ENCODE measurements at regions not wholly inside any gene's neighbourhood (a gene's known extent, or its start where the extent isn't known, plus 50 kb on each side); places are given as distances from the start of the nearest gene placed in this dataset.

GRCh38 chr12:102746963-102747362 lies 170.1 kb downstream of the PAH start:
- no peaks in the 10 kb centered on the region for H3K9me3 Mint-ChIP-seq
- H3K4me3 Mint-ChIP-seq, result no peak overlapping the region
- H3K27me3 Mint-ChIP-seq (ENCODE audit: insufficient read depth), result peaks cover 2% of the 10 kb centered on the region; the same call in 1 of the 2 replicates
- TF ChIP-seq CTCF (IDR thresholded peaks at IDR 0.05), result no peak
- H3K27ac Mint-ChIP-seq, result no peak overlapping the region
- H3K36me3 Mint-ChIP-seq (ENCODE audit: low read depth), result no peaks in the 10 kb centered on the region
- H3K4me1 Mint-ChIP-seq (ENCODE audit: low read depth), result no peaks in the 10 kb centered on the region
- DNase-seq, result no peak

DNA sequence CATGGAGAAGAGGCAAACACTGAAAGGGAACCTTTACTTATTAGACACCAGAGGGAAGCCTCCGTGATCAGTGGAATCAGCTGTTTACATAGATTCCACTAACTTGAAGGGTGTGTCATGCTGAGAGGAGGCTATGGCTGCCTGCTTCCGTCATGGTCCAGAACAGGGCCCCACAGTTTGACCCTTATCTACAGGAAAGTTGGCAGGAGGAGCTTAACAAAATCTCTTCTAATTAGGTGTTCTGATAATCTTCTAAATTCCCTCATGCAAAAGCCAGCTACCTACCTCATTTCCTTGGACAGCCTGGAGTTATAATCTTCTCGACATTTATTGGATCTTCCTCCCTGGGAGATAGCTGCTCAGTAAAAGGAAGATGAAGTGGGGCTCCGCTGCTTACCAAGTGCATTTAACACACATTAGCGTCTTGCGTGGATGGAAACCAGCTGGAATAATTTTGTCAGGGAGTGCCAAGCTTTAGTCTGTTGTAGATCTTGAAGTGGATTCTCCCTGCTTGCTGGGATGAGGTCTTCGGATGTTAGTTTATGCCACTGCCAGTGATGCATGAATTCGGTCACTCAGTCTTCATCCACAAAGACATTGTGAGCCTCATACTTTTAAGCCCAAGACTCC lies 171.0 kb downstream of the PAH start:
- Mint-ChIP-seq H3K9me3 (no peaks in the 10 kb centered on the region), H3K27me3 (ENCODE audit: insufficient read depth) (peaks cover 2% of the 10 kb centered on the region; the same call in 1 of the 2 replicates), H3K4me1 (ENCODE audit: low read depth) (no peaks in the 10 kb centered on the region)

GRCh38 chr12:102741196-102741595 lies 175.8 kb downstream of the PAH start:
- Mint-ChIP-seq H3K27ac (no peak overlapping the region), H3K4me1 (ENCODE audit: low read depth) (peaks cover 13% of the 10 kb centered on the region), H3K9me3 (no peaks in the 10 kb centered on the region; the same call in 1 of the 2 replicates), H3K4me3 (no peak overlapping the region), H3K36me3 (ENCODE audit: low read depth) (no peaks in the 10 kb centered on the region), H3K27me3 (ENCODE audit: insufficient read depth) (peaks cover 2% of the 10 kb centered on the region; the same call in 1 of the 2 replicates)
- no peak for DNase-seq
- TF ChIP-seq CTCF (IDR thresholded peaks at IDR 0.05), result no peak

More for the DNA sequence above, 171.0 kb downstream of the PAH start:
- no peak overlapping the region for H3K27ac Mint-ChIP-seq
- no peak overlapping the region for H3K4me3 Mint-ChIP-seq
- no peak for DNase-seq
- no peaks in the 10 kb centered on the region for H3K36me3 Mint-ChIP-seq (ENCODE audit: low read depth)
- no peak for TF ChIP-seq CTCF (IDR thresholded peaks at IDR 0.05)

DNA sequence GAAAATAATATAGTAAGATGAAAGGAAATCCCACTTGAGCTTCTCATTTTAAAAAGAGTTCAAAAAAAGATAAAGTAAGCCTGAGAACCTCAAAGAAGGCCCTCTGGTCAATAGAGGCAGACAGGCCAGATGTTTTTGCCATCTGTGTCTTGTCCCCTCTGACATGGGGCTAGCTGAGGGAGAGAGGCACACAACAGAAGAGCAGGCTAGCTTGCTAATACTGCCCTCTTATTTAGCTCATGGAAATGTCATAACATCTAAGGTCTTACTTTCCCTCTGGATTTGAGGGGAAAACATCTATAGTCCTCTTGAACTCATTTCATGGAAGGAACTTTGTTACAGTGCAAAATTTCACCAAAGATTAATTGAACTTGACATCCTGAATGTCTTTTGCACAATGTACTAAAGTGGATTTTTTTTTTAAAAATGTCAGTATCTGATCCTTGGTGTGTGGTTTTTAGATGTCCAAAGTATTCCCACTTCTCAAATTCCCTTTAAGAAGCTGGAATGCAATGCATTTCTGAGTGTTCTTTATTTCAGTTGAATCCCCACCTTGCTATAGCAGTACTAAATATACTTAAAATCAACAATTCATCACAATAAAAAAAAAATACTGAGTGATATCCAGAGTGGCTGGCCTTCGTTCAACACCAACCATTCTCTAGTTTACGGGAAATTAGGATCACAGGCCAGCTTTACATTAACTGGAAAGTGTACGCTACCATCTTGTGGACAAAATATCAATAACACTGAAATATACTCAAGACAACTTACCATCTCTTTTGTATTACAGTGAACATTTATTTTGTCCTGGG lies 176.7 kb downstream of the PAH start:
- H3K27me3 Mint-ChIP-seq (ENCODE audit: insufficient read depth), result peaks cover 2% of the 10 kb centered on the region; the same call in 1 of the 2 replicates
- H3K9me3 Mint-ChIP-seq, result no peaks in the 10 kb centered on the region; the same call in 1 of the 2 replicates
- H3K27ac Mint-ChIP-seq, result no peak overlapping the region
- H3K36me3 Mint-ChIP-seq (ENCODE audit: low read depth), result no peaks in the 10 kb centered on the region
- H3K4me1 Mint-ChIP-seq (ENCODE audit: low read depth), result peaks cover 13% of the 10 kb centered on the region
- peak; percentile 41 for DNase-seq
- peak; percentile 77 for TF ChIP-seq CTCF (IDR thresholded peaks at IDR 0.05)
- H3K4me3 Mint-ChIP-seq, result no peak overlapping the region

DNA sequence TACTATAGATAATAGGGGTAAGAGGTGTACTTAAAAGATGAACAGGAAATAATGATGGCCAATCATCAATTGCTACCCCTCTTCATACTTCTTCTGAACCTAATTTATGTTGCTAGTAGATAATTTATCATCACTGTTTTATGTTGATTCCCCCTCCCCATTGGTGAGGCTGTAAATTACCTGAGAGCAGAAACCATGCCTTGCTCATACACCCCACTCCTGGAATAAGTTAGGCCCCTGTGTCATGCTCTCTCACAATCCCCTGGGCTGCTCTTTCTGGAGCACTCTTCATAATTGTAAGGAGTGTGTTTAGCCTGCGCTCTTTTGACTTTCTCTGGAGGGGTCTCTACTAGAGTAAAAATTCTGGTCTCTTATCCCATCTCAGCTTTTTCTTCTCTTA lies 180.7 kb downstream of the PAH start:
- Mint-ChIP-seq H3K36me3 (ENCODE audit: low read depth) (no peaks in the 10 kb centered on the region), H3K27me3 (ENCODE audit: insufficient read depth) (peaks cover 2% of the 10 kb centered on the region; the same call in 1 of the 2 replicates), H3K4me3 (no peak overlapping the region), H3K27ac (no peak overlapping the region; the same call in 1 of the 2 replicates), H3K9me3 (no peaks in the 10 kb centered on the region; the same call in 1 of the 2 replicates), H3K4me1 (ENCODE audit: low read depth) (peaks cover 13% of the 10 kb centered on the region)
- TF ChIP-seq CTCF (IDR thresholded peaks at IDR 0.05), result no peak
- DNase-seq, result no peak
